ENCODE measurements at regions not wholly inside any gene's neighbourhood (a gene's known extent, or its start where the extent isn't known, plus 50 kb on each side); places are given as distances from the start of the nearest gene placed in this dataset.

DNA sequence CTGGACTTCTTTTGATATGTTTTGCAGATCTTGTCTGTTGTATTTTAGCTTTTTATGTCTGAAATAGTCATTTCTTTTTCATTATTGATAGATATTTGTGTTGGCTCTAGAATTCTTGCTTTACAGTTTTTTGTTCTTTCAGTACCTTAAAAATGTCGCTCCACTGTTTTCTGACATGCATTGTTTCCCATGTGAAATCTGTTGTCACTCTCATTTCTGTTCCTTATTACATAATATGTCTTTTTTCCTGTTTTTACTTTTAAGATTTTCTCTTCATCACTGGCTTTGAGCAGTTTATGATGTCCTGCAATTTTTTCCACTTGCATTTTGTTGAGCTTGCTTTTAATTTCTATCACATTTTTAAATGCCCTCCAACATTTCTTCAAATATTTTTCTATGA lies 270.4 kb upstream of the TARS1 start:
- Histone ChIP-seq H3K36me3 (ENCODE audit: insufficient read depth, low read length) (no peaks in the 10 kb centered on the region), H3K27ac (ENCODE audit: low read depth in 1 of 2, low read length in 2 of 2) (no peak overlapping the region), H3K27me3 (ENCODE audit: control insufficient read depth in 1 of 2, insufficient read depth in 2 of 2, low read length in 2 of 2) (no peaks in the 10 kb centered on the region), H3K4me3 (ENCODE audit: low read length) (no peak overlapping the region), H3K9me3 (ENCODE audit: control insufficient read depth in 1 of 2, insufficient read depth in 1 of 2, low read length in 2 of 2) (peaks cover 6 to 9% of the 10 kb centered on the region in 2 experiments), H3K4me1 (ENCODE audit: insufficient read depth, low read length) (no peaks in the 10 kb centered on the region)
- CTCF ChIA-PET = no interaction called here
- H3K36me3 Mint-ChIP-seq (ENCODE audit: low read depth) = no peaks in the 10 kb centered on the region
- H3K9me3 Mint-ChIP-seq = peaks cover 6% of the 10 kb centered on the region
- TF ChIP-seq, protein P1, sequence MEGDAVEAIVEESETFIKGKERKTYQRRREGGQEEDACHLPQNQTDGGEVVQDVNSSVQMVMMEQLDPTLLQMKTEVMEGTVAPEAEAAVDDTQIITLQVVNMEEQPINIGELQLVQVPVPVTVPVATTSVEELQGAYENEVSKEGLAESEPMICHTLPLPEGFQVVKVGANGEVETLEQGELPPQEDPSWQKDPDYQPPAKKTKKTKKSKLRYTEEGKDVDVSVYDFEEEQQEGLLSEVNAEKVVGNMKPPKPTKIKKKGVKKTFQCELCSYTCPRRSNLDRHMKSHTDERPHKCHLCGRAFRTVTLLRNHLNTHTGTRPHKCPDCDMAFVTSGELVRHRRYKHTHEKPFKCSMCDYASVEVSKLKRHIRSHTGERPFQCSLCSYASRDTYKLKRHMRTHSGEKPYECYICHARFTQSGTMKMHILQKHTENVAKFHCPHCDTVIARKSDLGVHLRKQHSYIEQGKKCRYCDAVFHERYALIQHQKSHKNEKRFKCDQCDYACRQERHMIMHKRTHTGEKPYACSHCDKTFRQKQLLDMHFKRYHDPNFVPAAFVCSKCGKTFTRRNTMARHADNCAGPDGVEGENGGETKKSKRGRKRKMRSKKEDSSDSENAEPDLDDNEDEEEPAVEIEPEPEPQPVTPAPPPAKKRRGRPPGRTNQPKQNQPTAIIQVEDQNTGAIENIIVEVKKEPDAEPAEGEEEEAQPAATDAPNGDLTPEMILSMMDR (IDR thresholded peaks at IDR 0.05) = no peak
- intact Hi-C loops (cut with DNase I, micrococcal nuclease) = no loop called here
- ATAC-seq (ENCODE audit: poor library complexity) (no peak), DNase-seq (no peak)
- H3K4me1 Mint-ChIP-seq (ENCODE audit: low read depth) = no peaks in the 10 kb centered on the region
- H3K4me3 Mint-ChIP-seq = no peak overlapping the region
- POLR2A ChIA-PET = no interaction called here
- H3K27me3 Mint-ChIP-seq = no peaks in the 10 kb centered on the region
- no peak overlapping the region for H3K27ac Mint-ChIP-seq

DNA sequence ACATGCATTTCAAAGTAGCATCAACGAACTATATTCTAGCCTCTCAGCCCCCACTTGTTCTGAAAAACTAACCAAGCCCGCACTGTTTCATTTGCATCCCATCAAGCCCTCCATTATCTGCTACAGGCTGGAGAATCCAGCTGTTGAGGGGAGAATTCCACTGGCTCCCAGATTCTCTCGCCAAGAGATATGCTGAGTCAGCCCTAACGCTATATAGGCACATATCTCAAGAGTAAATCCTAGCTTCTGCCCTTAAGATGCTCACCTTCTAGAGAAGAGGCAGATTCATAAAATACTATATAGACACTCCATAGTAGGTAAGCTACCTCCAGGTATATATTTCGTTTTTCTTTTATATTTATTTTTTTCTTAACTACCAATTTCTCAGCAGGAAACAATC lies 266.4 kb upstream of the TARS1 start:
- ChIA-PET POLR2A (no interaction called here), CTCF (no interaction called here)
- H3K27me3 Mint-ChIP-seq = no peaks in the 10 kb centered on the region
- peaks cover 6% of the 10 kb centered on the region for H3K9me3 Mint-ChIP-seq
- Histone ChIP-seq H3K4me1 (ENCODE audit: insufficient read depth, low read length) (no peaks in the 10 kb centered on the region), H3K27me3 (ENCODE audit: control insufficient read depth in 1 of 2, insufficient read depth in 2 of 2, low read length in 2 of 2) (no peaks in the 10 kb centered on the region), H3K9me3 (ENCODE audit: control insufficient read depth in 1 of 2, insufficient read depth in 1 of 2, low read length in 2 of 2) (peaks cover 3 to 6% of the 10 kb centered on the region in 2 experiments), H3K4me3 (ENCODE audit: low read length) (no peak overlapping the region), H3K36me3 (ENCODE audit: insufficient read depth, low read length) (no peaks in the 10 kb centered on the region), H3K27ac (ENCODE audit: low read depth in 1 of 2, low read length in 2 of 2) (no peak overlapping the region)
- no peaks in the 10 kb centered on the region for H3K36me3 Mint-ChIP-seq (ENCODE audit: low read depth)
- H3K27ac Mint-ChIP-seq = no peak overlapping the region
- ATAC-seq (ENCODE audit: poor library complexity) (no peak), DNase-seq (no peak)
- TF ChIP-seq, protein P1 (IDR thresholded peaks at IDR 0.05) = no peak
- intact Hi-C loops (cut with DNase I, micrococcal nuclease) = no loop called here
- H3K4me1 Mint-ChIP-seq (ENCODE audit: low read depth) = no peaks in the 10 kb centered on the region
- H3K4me3 Mint-ChIP-seq = no peak overlapping the region

DNA sequence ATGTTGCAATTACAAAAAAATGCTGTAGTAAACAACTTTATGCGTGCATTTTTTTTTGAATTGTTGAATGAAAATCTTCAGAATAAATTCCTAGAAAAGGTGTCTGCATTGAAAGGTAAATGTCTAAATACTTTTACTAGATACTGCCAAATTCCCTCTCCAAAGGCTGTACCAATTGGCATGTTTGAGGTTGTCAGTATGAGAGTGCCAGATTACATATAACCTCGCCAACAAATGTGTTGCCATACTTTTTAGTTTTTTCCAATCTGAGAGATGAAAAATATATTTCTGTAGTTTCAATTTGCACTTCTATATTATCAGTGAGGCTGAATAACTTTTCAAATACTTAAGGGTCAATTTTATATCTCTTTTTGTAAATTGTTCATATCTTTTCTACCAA lies 261.5 kb upstream of the TARS1 start:
- Histone ChIP-seq H3K36me3 (ENCODE audit: insufficient read depth, low read length) (no peaks in the 10 kb centered on the region), H3K9me3 (ENCODE audit: control insufficient read depth in 1 of 2, insufficient read depth in 1 of 2, low read length in 2 of 2) (peaks cover 0 to 3% of the 10 kb centered on the region in 2 experiments), H3K27me3 (ENCODE audit: control insufficient read depth in 1 of 2, insufficient read depth in 2 of 2, low read length in 2 of 2) (no peaks in the 10 kb centered on the region), H3K4me3 (ENCODE audit: low read length) (no peak overlapping the region), H3K27ac (ENCODE audit: low read depth in 1 of 2, low read length in 2 of 2) (no peak overlapping the region), H3K4me1 (ENCODE audit: insufficient read depth, low read length) (no peaks in the 10 kb centered on the region)
- H3K9me3 Mint-ChIP-seq = no peaks in the 10 kb centered on the region
- no peaks in the 10 kb centered on the region for H3K36me3 Mint-ChIP-seq (ENCODE audit: low read depth)
- CTCF ChIA-PET = no interaction called here
- no peaks in the 10 kb centered on the region for H3K4me1 Mint-ChIP-seq (ENCODE audit: low read depth)
- POLR2A ChIA-PET = no interaction called here
- TF ChIP-seq, protein P1 (IDR thresholded peaks at IDR 0.05) = no peak
- no peak overlapping the region for H3K27ac Mint-ChIP-seq
- intact Hi-C loops (cut with DNase I, micrococcal nuclease) = no loop called here
- no peak for ATAC-seq (ENCODE audit: poor library complexity)
- no peaks in the 10 kb centered on the region for H3K27me3 Mint-ChIP-seq
- DNase-seq = no peak
- no peak overlapping the region for H3K4me3 Mint-ChIP-seq
